ENCODE measurements at regions not wholly inside any gene's neighbourhood (a gene's known extent, or its start where the extent isn't known, plus 50 kb on each side); places are given as distances from the start of the nearest gene placed in this dataset.

- no peak overlapping the region for H3K4me3 ChIP-seq (replicated peaks; ENCODE audit: insufficient read depth, low read length)
- TF ChIP-seq POLR2AphosphoS5 (IDR thresholded peaks at IDR 0.05; ENCODE audit: low read depth) = no peak
- TF ChIP-seq GABPA (IDR thresholded peaks at IDR 0.05; ENCODE audit: low read depth) = no peak
- TF ChIP-seq SPI1 (IDR thresholded peaks at IDR 0.05; ENCODE audit: borderline replicate concordance, low read depth) = no peak
- no peak for TF ChIP-seq CTCF (IDR thresholded peaks at IDR 0.05; ENCODE audit: insufficient read depth, low read length)
- TF ChIP-seq REST (IDR thresholded peaks at IDR 0.05; ENCODE audit: insufficient replicate concordance, low read depth) = no peak
- DNase-seq (ENCODE audit: low read depth in 1 of 2, low spot score in 1 of 2) = no peak
- H3K27me3 ChIP-seq (ENCODE audit: insufficient read depth, poor library complexity, severe bottlenecking) = no peaks in the 10 kb centered on the region
- no peak overlapping the region for H3K27ac ChIP-seq (replicated peaks)
Measured at GRCh38 chr2:77999376-77999775, 477.2 kb upstream of the LRRTM4 start.

- TF ChIP-seq GABPA (IDR thresholded peaks at IDR 0.05; ENCODE audit: low read depth) = no peak
- TF ChIP-seq REST (IDR thresholded peaks at IDR 0.05; ENCODE audit: insufficient replicate concordance, low read depth) = no peak
- no peak for TF ChIP-seq SPI1 (IDR thresholded peaks at IDR 0.05; ENCODE audit: borderline replicate concordance, low read depth)
- TF ChIP-seq CTCF (IDR thresholded peaks at IDR 0.05; ENCODE audit: insufficient read depth, low read length) = no peak
- no peak for TF ChIP-seq POLR2AphosphoS5 (IDR thresholded peaks at IDR 0.05; ENCODE audit: low read depth)
- H3K27me3 ChIP-seq (ENCODE audit: insufficient read depth, poor library complexity, severe bottlenecking) = no peaks in the 10 kb centered on the region
- no peak for DNase-seq (ENCODE audit: low read depth in 1 of 2, low spot score in 1 of 2)
- H3K27ac ChIP-seq (replicated peaks) = no peak overlapping the region
- H3K4me3 ChIP-seq (replicated peaks; ENCODE audit: insufficient read depth, low read length) = no peak overlapping the region
Measured at GRCh38 chr2:78009289-78009688, 487.1 kb upstream of the LRRTM4 start.

GRCh38 chr2:78011251-78011650 lies 489.1 kb upstream of the LRRTM4 start:
- TF ChIP-seq REST (IDR thresholded peaks at IDR 0.05; ENCODE audit: insufficient replicate concordance, low read depth) (no peak), CTCF (IDR thresholded peaks at IDR 0.05; ENCODE audit: insufficient read depth, low read length) (no peak), SPI1 (IDR thresholded peaks at IDR 0.05; ENCODE audit: borderline replicate concordance, low read depth) (no peak), GABPA (IDR thresholded peaks at IDR 0.05; ENCODE audit: low read depth) (no peak), POLR2AphosphoS5 (IDR thresholded peaks at IDR 0.05; ENCODE audit: low read depth) (no peak)
- H3K27ac ChIP-seq (replicated peaks) = no peak overlapping the region
- H3K27me3 ChIP-seq (ENCODE audit: insufficient read depth, poor library complexity, severe bottlenecking) = no peaks in the 10 kb centered on the region
- no peak overlapping the region for H3K4me3 ChIP-seq (replicated peaks; ENCODE audit: insufficient read depth, low read length)
- DNase-seq (ENCODE audit: low read depth in 1 of 2, low spot score in 1 of 2) = no peak
